EH (cell line): ENCODE measurements at regions not wholly inside any gene's neighbourhood (a gene's known extent, or its start where the extent isn't known, plus 50 kb on each side); places are given as distances from the start of the nearest gene placed in this dataset.

Experiments used
- DNase-seq: peaks from one replicate; pipeline ENCODE4 v3.0.0-alpha.2; 2015; ENCODE audit warnings: low read depth

DNA sequence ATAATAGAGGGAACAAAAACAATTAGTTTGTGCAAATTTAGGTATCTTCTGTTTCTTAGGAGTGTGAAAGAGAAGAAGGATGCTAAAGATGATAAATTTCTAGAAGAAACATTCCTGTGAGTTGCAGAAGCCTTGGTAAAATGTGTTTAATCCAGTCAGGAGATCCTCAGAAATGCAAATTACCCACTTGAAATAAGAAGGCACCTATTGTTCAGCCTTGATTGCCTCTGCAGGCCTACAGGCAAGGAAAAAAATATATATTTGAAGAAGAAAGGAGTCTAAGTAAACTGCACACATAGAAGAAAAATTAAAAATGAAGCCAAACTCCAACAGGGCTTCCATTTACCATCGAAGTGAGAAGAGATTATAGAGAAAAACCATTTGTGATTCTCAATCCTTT is 51.0 kb upstream of the LHX8 start:
- DNase-seq = no peak

- peak; percentile 91 for DNase-seq
These were observed 50.2 kb upstream of the LHX8 start for GRCh38 chr1:75083848-75084514.
